ENCODE measurements at regions not wholly inside any gene's neighbourhood (a gene's known extent, or its start where the extent isn't known, plus 50 kb on each side); places are given as distances from the start of the nearest gene placed in this dataset.
"Not testable (repeated sequence)": the region's sequence is repeated elsewhere in the genome, so short reads cannot be mapped to it uniquely, and the experiment has no call there.

- H3K4me3 ChIP-seq (ENCODE audit: low read length in 2 of 2); H3K27ac ChIP-seq (ENCODE audit: low read depth in 1 of 2, low read length in 1 of 2); H3K36me3 ChIP-seq (ENCODE audit: control insufficient read depth in 2 of 2, insufficient read depth in 2 of 2, low read length in 1 of 2); DNase-seq (ENCODE audit: low read depth in 6 of 9, low spot score in 9 of 9); H3K4me1 ChIP-seq (ENCODE audit: control insufficient read depth in 2 of 2, insufficient read depth in 2 of 2, low read length in 2 of 2); H3K9me3 ChIP-seq (ENCODE audit: control insufficient read depth in 2 of 2, insufficient read depth in 1 of 2, low read length in 1 of 2); H3K27me3 ChIP-seq (ENCODE audit: control insufficient read depth in 2 of 2, insufficient read depth in 1 of 2, low read length in 1 of 2): not testable (repeated sequence)
- WGBS, result 92% methylated on average over 10 of the region's 10 CpGs
Measured at GRCh38 chr11:67881836-67882235, 122.1 kb downstream of the UNC93B1 start.

- 88% methylated on average over 8 of the region's 8 CpGs for WGBS
- not testable (repeated sequence) for H3K9me3 ChIP-seq (ENCODE audit: control insufficient read depth in 2 of 2, insufficient read depth in 1 of 2, low read length in 1 of 2); H3K4me3 ChIP-seq (ENCODE audit: low read length in 2 of 2); H3K27me3 ChIP-seq (ENCODE audit: control insufficient read depth in 2 of 2, insufficient read depth in 1 of 2, low read length in 1 of 2); H3K4me1 ChIP-seq (ENCODE audit: control insufficient read depth in 2 of 2, insufficient read depth in 2 of 2, low read length in 2 of 2); H3K27ac ChIP-seq (ENCODE audit: low read depth in 1 of 2, low read length in 1 of 2); H3K36me3 ChIP-seq (ENCODE audit: control insufficient read depth in 2 of 2, insufficient read depth in 2 of 2, low read length in 1 of 2); DNase-seq (ENCODE audit: low read depth in 6 of 9, low spot score in 9 of 9)
Measured at GRCh38 chr11:67880594-67881196, 123.2 kb downstream of the UNC93B1 start.

DNA sequence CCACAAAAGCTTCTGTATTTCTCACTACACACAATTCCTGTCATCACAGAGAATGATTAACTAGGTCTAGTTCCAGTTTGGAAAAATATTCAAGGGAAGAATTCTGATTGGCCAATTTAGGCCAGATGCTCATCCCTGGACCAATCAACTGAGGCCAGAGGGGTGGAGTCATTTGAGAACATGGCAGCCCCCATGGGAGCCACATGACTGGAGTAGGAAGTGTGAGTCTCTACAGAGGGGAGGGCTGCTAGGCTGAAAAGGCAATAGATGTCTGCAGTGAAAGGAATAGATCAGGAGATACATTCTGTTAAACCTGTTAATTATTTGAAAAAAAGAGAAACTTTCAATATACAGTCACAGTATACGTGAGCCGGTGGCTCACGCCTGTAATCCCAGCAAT, 125.2 kb downstream of the UNC93B1 start:
- not testable (repeated sequence) for H3K4me1 ChIP-seq (ENCODE audit: control insufficient read depth in 2 of 2, insufficient read depth in 2 of 2, low read length in 2 of 2); DNase-seq (ENCODE audit: low read depth in 6 of 9, low spot score in 9 of 9); H3K4me3 ChIP-seq (ENCODE audit: low read length in 2 of 2); H3K9me3 ChIP-seq (ENCODE audit: control insufficient read depth in 2 of 2, insufficient read depth in 1 of 2, low read length in 1 of 2); H3K27ac ChIP-seq (ENCODE audit: low read depth in 1 of 2, low read length in 1 of 2); H3K36me3 ChIP-seq (ENCODE audit: control insufficient read depth in 2 of 2, insufficient read depth in 2 of 2, low read length in 1 of 2); H3K27me3 ChIP-seq (ENCODE audit: control insufficient read depth in 2 of 2, insufficient read depth in 1 of 2, low read length in 1 of 2)
- WGBS, result 95% methylated on average over 3 of the region's 3 CpGs

GRCh38 chr11:67877316-67877715, 126.6 kb downstream of the UNC93B1 start:
- not testable (repeated sequence) for H3K4me3 ChIP-seq (ENCODE audit: low read length in 2 of 2); H3K4me1 ChIP-seq (ENCODE audit: control insufficient read depth in 2 of 2, insufficient read depth in 2 of 2, low read length in 2 of 2); H3K27ac ChIP-seq (ENCODE audit: low read depth in 1 of 2, low read length in 1 of 2); DNase-seq (ENCODE audit: low read depth in 6 of 9, low spot score in 9 of 9); H3K9me3 ChIP-seq (ENCODE audit: control insufficient read depth in 2 of 2, insufficient read depth in 1 of 2, low read length in 1 of 2); H3K27me3 ChIP-seq (ENCODE audit: control insufficient read depth in 2 of 2, insufficient read depth in 1 of 2, low read length in 1 of 2); H3K36me3 ChIP-seq (ENCODE audit: control insufficient read depth in 2 of 2, insufficient read depth in 2 of 2, low read length in 1 of 2)
- 58% methylated on average over 3 of the region's 4 CpGs for whole genome bisulfite sequencing

- H3K4me3 ChIP-seq (ENCODE audit: low read length in 2 of 2); H3K27ac ChIP-seq (ENCODE audit: low read depth in 1 of 2, low read length in 1 of 2); H3K36me3 ChIP-seq (ENCODE audit: control insufficient read depth in 2 of 2, insufficient read depth in 2 of 2, low read length in 1 of 2); H3K4me1 ChIP-seq (ENCODE audit: control insufficient read depth in 2 of 2, insufficient read depth in 2 of 2, low read length in 2 of 2); H3K27me3 ChIP-seq (ENCODE audit: control insufficient read depth in 2 of 2, insufficient read depth in 1 of 2, low read length in 1 of 2); H3K9me3 ChIP-seq (ENCODE audit: control insufficient read depth in 2 of 2, insufficient read depth in 1 of 2, low read length in 1 of 2); DNase-seq (ENCODE audit: low read depth in 6 of 9, low spot score in 9 of 9): not testable (repeated sequence)
- WGBS, result 85% methylated on average over 12 of the region's 12 CpGs
Measured at GRCh38 chr11:67873223-67873622, 130.7 kb downstream of the UNC93B1 start.

- WGBS, result 98% methylated on average over 5 of the region's 5 CpGs
- not testable (repeated sequence) for H3K36me3 ChIP-seq (ENCODE audit: control insufficient read depth in 2 of 2, insufficient read depth in 2 of 2, low read length in 1 of 2); H3K9me3 ChIP-seq (ENCODE audit: control insufficient read depth in 2 of 2, insufficient read depth in 1 of 2, low read length in 1 of 2); H3K4me1 ChIP-seq (ENCODE audit: control insufficient read depth in 2 of 2, insufficient read depth in 2 of 2, low read length in 2 of 2); DNase-seq (ENCODE audit: low read depth in 6 of 9, low spot score in 9 of 9); H3K27me3 ChIP-seq (ENCODE audit: control insufficient read depth in 2 of 2, insufficient read depth in 1 of 2, low read length in 1 of 2); H3K27ac ChIP-seq (ENCODE audit: low read depth in 1 of 2, low read length in 1 of 2); H3K4me3 ChIP-seq (ENCODE audit: low read length in 2 of 2)
Measured at GRCh38 chr11:67871168-67871567, 132.7 kb downstream of the UNC93B1 start.

DNA sequence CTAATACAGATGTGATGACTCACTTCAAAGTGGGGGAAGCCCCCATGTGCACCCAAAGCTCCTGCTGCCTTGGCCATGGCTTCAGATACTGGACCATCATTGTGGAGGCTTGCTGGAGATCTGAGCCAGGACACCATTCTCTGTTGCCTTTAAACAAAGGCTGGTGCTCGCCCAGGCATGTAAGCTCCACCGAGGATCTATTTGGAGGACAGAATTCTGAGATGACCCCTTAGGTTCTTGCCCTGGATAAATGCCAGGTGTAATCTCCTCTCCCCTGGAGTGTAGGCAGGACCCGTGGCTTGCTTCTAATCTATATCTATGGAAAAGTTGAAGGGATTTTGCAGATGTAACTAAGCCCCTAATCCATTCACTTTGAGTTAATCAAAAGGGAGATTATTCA, 141.0 kb downstream of the UNC93B1 start:
- H3K4me1 ChIP-seq (ENCODE audit: control insufficient read depth in 2 of 2, insufficient read depth in 2 of 2, low read length in 2 of 2); H3K27me3 ChIP-seq (ENCODE audit: control insufficient read depth in 2 of 2, insufficient read depth in 1 of 2, low read length in 1 of 2); H3K36me3 ChIP-seq (ENCODE audit: control insufficient read depth in 2 of 2, insufficient read depth in 2 of 2, low read length in 1 of 2); H3K4me3 ChIP-seq (ENCODE audit: low read length in 2 of 2); H3K9me3 ChIP-seq (ENCODE audit: control insufficient read depth in 2 of 2, insufficient read depth in 1 of 2, low read length in 1 of 2); H3K27ac ChIP-seq (ENCODE audit: low read depth in 1 of 2, low read length in 1 of 2); DNase-seq (ENCODE audit: low read depth in 6 of 9, low spot score in 9 of 9): not testable (repeated sequence)
- 74% methylated on average over 3 of the region's 3 CpGs for WGBS

GRCh38 chr11:67859513-67860161, 144.3 kb downstream of the UNC93B1 start:
- not testable (repeated sequence) for H3K27me3 ChIP-seq (ENCODE audit: control insufficient read depth in 2 of 2, insufficient read depth in 1 of 2, low read length in 1 of 2)

GRCh38 chr11:67850747-67851146, 153.2 kb downstream of the UNC93B1 start:
- H3K36me3 ChIP-seq (ENCODE audit: control insufficient read depth in 2 of 2, insufficient read depth in 2 of 2, low read length in 1 of 2); H3K4me1 ChIP-seq (ENCODE audit: control insufficient read depth in 2 of 2, insufficient read depth in 2 of 2, low read length in 2 of 2); H3K27ac ChIP-seq (ENCODE audit: low read depth in 1 of 2, low read length in 1 of 2); H3K27me3 ChIP-seq (ENCODE audit: control insufficient read depth in 2 of 2, insufficient read depth in 1 of 2, low read length in 1 of 2); DNase-seq (ENCODE audit: low read depth in 6 of 9, low spot score in 9 of 9); H3K9me3 ChIP-seq (ENCODE audit: control insufficient read depth in 2 of 2, insufficient read depth in 1 of 2, low read length in 1 of 2); H3K4me3 ChIP-seq (ENCODE audit: low read length in 2 of 2): not testable (repeated sequence)
- 80% methylated on average over 7 of the region's 7 CpGs for WGBS

More at GRCh38 chr11:67859513-67860161, 144.3 kb downstream of the UNC93B1 start:
- WGBS, result 72% methylated on average over 4 of the region's 6 CpGs
- H3K4me3 ChIP-seq (ENCODE audit: low read length in 2 of 2); H3K9me3 ChIP-seq (ENCODE audit: control insufficient read depth in 2 of 2, insufficient read depth in 1 of 2, low read length in 1 of 2); H3K4me1 ChIP-seq (ENCODE audit: control insufficient read depth in 2 of 2, insufficient read depth in 2 of 2, low read length in 2 of 2); H3K27ac ChIP-seq (ENCODE audit: low read depth in 1 of 2, low read length in 1 of 2); H3K36me3 ChIP-seq (ENCODE audit: control insufficient read depth in 2 of 2, insufficient read depth in 2 of 2, low read length in 1 of 2); DNase-seq (ENCODE audit: low read depth in 6 of 9, low spot score in 9 of 9): not testable (repeated sequence)
